GM12891 (cell line): ENCODE measurements at regions not wholly inside any gene's neighbourhood (a gene's known extent, or its start where the extent isn't known, plus 50 kb on each side); places are given as distances from the start of the nearest gene placed in this dataset.
"Not testable (repeated sequence)": the region's sequence is repeated elsewhere in the genome, so short reads cannot be mapped to it uniquely, and the experiment has no call there.

ENCODE experiments used
- PAX5 ChIP-seq: IDR thresholded peaks from 2 replicates; pipeline ENCODE4 v1.6.1; 2011; ENCODE audit warnings: low read length, moderate library complexity, mild to moderate bottlenecking; ENCODE audit not compliant: insufficient read depth, severe bottlenecking
- POLR2AphosphoS5 ChIP-seq: IDR thresholded peaks from 2 replicates; pipeline ENCODE4 v1.6.1; 2011; ENCODE audit warnings: low read depth, low read length, control low read depth
- TAF1 ChIP-seq: IDR thresholded peaks from 2 replicates; pipeline ENCODE4 v1.6.1; 2011; ENCODE audit warnings: low read depth, low read length, control low read depth

GRCh38 chr4:9722131-9722530 is 59.3 kb upstream of the DRD5 start:
- not testable (repeated sequence) for TF ChIP-seq POLR2AphosphoS5, PAX5, TAF1
